ENCODE measurements at regions not wholly inside any gene's neighbourhood (a gene's known extent, or its start where the extent isn't known, plus 50 kb on each side); places are given as distances from the start of the nearest gene placed in this dataset.

GRCh38 chr6:145544514-145544913 lies 190.8 kb downstream of the EPM2A start:
- TF ChIP-seq CTCF (IDR thresholded peaks at IDR 0.05; ENCODE audit: insufficient read depth, low read length), result no peak
- DNase-seq (ENCODE audit: low read depth), result no peak
- no peak overlapping the region for H3K4me3 ChIP-seq (ENCODE audit: low read depth, low read length)

GRCh38 chr6:145546265-145546664 lies 189.1 kb downstream of the EPM2A start:
- H3K4me3 ChIP-seq (ENCODE audit: low read depth, low read length), result no peak overlapping the region
- DNase-seq (ENCODE audit: low read depth), result no peak
- TF ChIP-seq CTCF (IDR thresholded peaks at IDR 0.05; ENCODE audit: insufficient read depth, low read length), result no peak

- no peak for DNase-seq (ENCODE audit: low read depth)
- no peak overlapping the region for H3K4me3 ChIP-seq (ENCODE audit: low read depth, low read length)
- no peak for TF ChIP-seq CTCF (IDR thresholded peaks at IDR 0.05; ENCODE audit: insufficient read depth, low read length)
Observed at GRCh38 chr6:145547594-145548335, 187.6 kb downstream of the EPM2A start.

GRCh38 chr6:145548933-145549648 lies 186.2 kb downstream of the EPM2A start:
- H3K4me3 ChIP-seq (ENCODE audit: low read depth, low read length), result no peak overlapping the region
- DNase-seq (ENCODE audit: low read depth), result no peak
- TF ChIP-seq CTCF (IDR thresholded peaks at IDR 0.05; ENCODE audit: insufficient read depth, low read length), result no peak

- no peak for TF ChIP-seq CTCF (IDR thresholded peaks at IDR 0.05; ENCODE audit: insufficient read depth, low read length)
- no peak overlapping the region for H3K4me3 ChIP-seq (ENCODE audit: low read depth, low read length)
- peak; percentile 5 for DNase-seq (ENCODE audit: low read depth)
Observed at GRCh38 chr6:145551164-145551563, 184.2 kb downstream of the EPM2A start.

- no peak for DNase-seq (ENCODE audit: low read depth)
- TF ChIP-seq CTCF (IDR thresholded peaks at IDR 0.05; ENCODE audit: insufficient read depth, low read length), result no peak
- no peak overlapping the region for H3K4me3 ChIP-seq (ENCODE audit: low read depth, low read length)
Observed at GRCh38 chr6:145555084-145555483, 180.2 kb downstream of the EPM2A start.

Measured in fibroblast of the aortic adventitia (primary cell).